ENCODE measurements at regions not wholly inside any gene's neighbourhood (a gene's known extent, or its start where the extent isn't known, plus 50 kb on each side); places are given as distances from the start of the nearest gene placed in this dataset.
"Not testable (repeated sequence)": the region's sequence is repeated elsewhere in the genome, so short reads cannot be mapped to it uniquely, and the experiment has no call there.

GRCh38 chr2:215889240-215889969 is 123.9 kb downstream of the MREG start:
- DNase-seq (ENCODE audit: low read depth in 2 of 2); H3K4me3 ChIP-seq (replicated peaks in 1 of 2; ENCODE audit: low read depth in 2 of 2, low read length in 2 of 2): not testable (repeated sequence)

GRCh38 chr2:215888680-215889079 is 124.7 kb downstream of the MREG start:
- H3K4me3 ChIP-seq (replicated peaks in 1 of 2; ENCODE audit: low read depth in 2 of 2, low read length in 2 of 2) = no peak overlapping the region
- TF ChIP-seq CTCF (IDR thresholded peaks at IDR 0.05; ENCODE audit: low read depth, low read length) = no peak
- no peak for DNase-seq (ENCODE audit: low read depth in 2 of 2)

- no peak for TF ChIP-seq CTCF (IDR thresholded peaks at IDR 0.05; ENCODE audit: low read depth, low read length)
- no peak overlapping the region for H3K4me3 ChIP-seq (replicated peaks in 1 of 2; ENCODE audit: low read depth in 2 of 2, low read length in 2 of 2)
- no peak for DNase-seq (ENCODE audit: low read depth in 2 of 2)
Measured at GRCh38 chr2:215887303-215887702, 126.0 kb downstream of the MREG start.

GRCh38 chr2:215886022-215886421 is 127.3 kb downstream of the MREG start:
- no peak overlapping the region for H3K4me3 ChIP-seq (replicated peaks in 1 of 2; ENCODE audit: low read depth in 2 of 2, low read length in 2 of 2)
- DNase-seq (ENCODE audit: low read depth in 2 of 2) = no peak
- no peak for TF ChIP-seq CTCF (IDR thresholded peaks at IDR 0.05; ENCODE audit: low read depth, low read length)

GRCh38 chr2:215885536-215885935 is 127.8 kb downstream of the MREG start:
- TF ChIP-seq CTCF (IDR thresholded peaks at IDR 0.05; ENCODE audit: low read depth, low read length) = no peak
- H3K4me3 ChIP-seq (replicated peaks in 1 of 2; ENCODE audit: low read depth in 2 of 2, low read length in 2 of 2) = no peak overlapping the region
- peak in 1 of 2 donors; percentile 56 for DNase-seq (ENCODE audit: low read depth in 2 of 2)

- no peak overlapping the region for H3K4me3 ChIP-seq (replicated peaks in 1 of 2; ENCODE audit: low read depth in 2 of 2, low read length in 2 of 2)
- no peak for TF ChIP-seq CTCF (IDR thresholded peaks at IDR 0.05; ENCODE audit: low read depth, low read length)
- DNase-seq (ENCODE audit: low read depth in 2 of 2) = peak; percentile 58 to 87
Measured at GRCh38 chr2:215884451-215885087, 128.8 kb downstream of the MREG start.

GRCh38 chr2:215883799-215884198 is 129.6 kb downstream of the MREG start:
- H3K4me3 ChIP-seq (replicated peaks in 1 of 2; ENCODE audit: low read depth in 2 of 2, low read length in 2 of 2) = no peak overlapping the region
- TF ChIP-seq CTCF (IDR thresholded peaks at IDR 0.05; ENCODE audit: low read depth, low read length) = no peak

More at GRCh38 chr2:215883799-215884198, 129.6 kb downstream of the MREG start:
- DNase-seq (ENCODE audit: low read depth in 2 of 2) = no peak
